Stomach (tissue), 8 donors: ENCODE measurements at regions not wholly inside any gene's neighbourhood (a gene's known extent, or its start where the extent isn't known, plus 50 kb on each side); places are given as distances from the start of the nearest gene placed in this dataset.
"Not testable (repeated sequence)": the region's sequence is repeated elsewhere in the genome, so short reads cannot be mapped to it uniquely, and the experiment has no call there.

Experiments
- DNase-seq, 2 donors: peaks; one replicate each; pipeline versions ENCODE4 v3.0.0 to v3.0.0-alpha.2; 2013 to 2019
- H3K27ac ChIP-seq, 5 donors: fragments of 200-600 bp in 4 of 5; sonication (generic) in 4 of 5; one replicate each; pipeline ENCODE4 v1.5.1; 2013 to 2019; ENCODE audit warnings: mild to moderate bottlenecking in 1 of 5, moderate library complexity in 1 of 5
- H3K27me3 ChIP-seq, 3 donors: fragments of 200-600 bp; sonication (generic); one replicate each; pipeline ENCODE4 v1.5.1; 2017 to 2019; ENCODE audit warnings: mixed run types in 1 of 3
- H3K36me3 ChIP-seq, 4 donors: fragments of 200-600 bp; sonication (generic); 1 replicate in 3 of 4; 2 replicates in 1 of 4; pipeline ENCODE4 v1.5.1; 2016 to 2019
- H3K4me1 ChIP-seq, 4 donors: fragments of 200-600 bp; sonication (generic); one replicate each; pipeline ENCODE4 v1.5.1; 2016 to 2019
- H3K4me3 ChIP-seq, 4 donors: fragments of 200-600 bp; sonication (generic) in 3 of 4; one replicate each; pipeline ENCODE4 v1.5.1; 2016 to 2019; ENCODE audit warnings: mild to moderate bottlenecking in 1 of 4
- H3K9me3 ChIP-seq, 4 donors: fragments of 200-600 bp; sonication (generic); one replicate each; pipeline ENCODE4 v1.5.1; 2016 to 2019
- EP300 ChIP-seq: sonication (generic); formaldehyde crosslinking; IDR thresholded peaks from one replicate; pipeline ENCODE4 v1.6.1; 2017; ENCODE audit warnings: antibody characterized with exemption
- POLR2A ChIP-seq, 4 donors: fragments of 450-650 bp; IDR thresholded peaks; one replicate each; pipeline ENCODE4 v1.6.1; 2016; ENCODE audit warnings: antibody characterized with exemption in 4 of 4, control low read depth in 2 of 4, mild to moderate bottlenecking in 1 of 4, moderate library complexity in 1 of 4
- POLR2AphosphoS5 ChIP-seq, 3 donors: sonication (generic); formaldehyde crosslinking; IDR thresholded peaks; one replicate each; pipeline ENCODE4 v1.6.1; 2016; ENCODE audit warnings: antibody characterized with exemption in 3 of 3
- WGBS, 5 donors: extraction: QIAGEN DNeasy Blood & Tissue Kit in 3 of 5; methylation state at CpG; one replicate each; pipeline versions ENCODE4 v1.1.5 to v1.1.7; 2013 to 2018; 5-methylcytosine and 5-hydroxymethylcytosine counted together
- intact Hi-C: fragments of 100-400 bp; cut with DNase I; formaldehyde crosslinking; loops from one replicate; pipeline ENCODE4 v1.15.1; 2023; ENCODE audit warnings: low total_unique reads
- TF ChIP-seq, protein P1 (sequence below), 7 experiments: fragments of 450-650 bp in 4 of 7; fragments of 200-600 bp in 3 of 7; sonication (generic) in 3 of 7; IDR thresholded peaks; one replicate each; pipeline ENCODE4 v1.5.1; 2016 to 2019; ENCODE audit warnings: antibody characterized with exemption in 7 of 7, control low read depth in 2 of 7, mild to moderate bottlenecking in 1 of 7
- donor health status: healthy with polysubstance abuse.
- donor health status: Bipolar disorder and iron deficiency.
- donor health status: healthy.

- WGBS, 5 donors = 23 to 35% (median 30%) methylated on average over 6 of the region's 6 CpGs
- DNase-seq, H3K27me3 ChIP-seq, H3K27ac ChIP-seq, intact Hi-C loops, H3K36me3 ChIP-seq, H3K4me1 ChIP-seq, H3K4me3 ChIP-seq: not testable (repeated sequence)
- H3K9me3 ChIP-seq = peaks cover 0 to 26% (median 15%) of the 10 kb centered on the region in 4 donors
These were observed 295.8 kb downstream of the PTGER3 start for GRCh38 chr1:70751676-70752287.

DNA sequence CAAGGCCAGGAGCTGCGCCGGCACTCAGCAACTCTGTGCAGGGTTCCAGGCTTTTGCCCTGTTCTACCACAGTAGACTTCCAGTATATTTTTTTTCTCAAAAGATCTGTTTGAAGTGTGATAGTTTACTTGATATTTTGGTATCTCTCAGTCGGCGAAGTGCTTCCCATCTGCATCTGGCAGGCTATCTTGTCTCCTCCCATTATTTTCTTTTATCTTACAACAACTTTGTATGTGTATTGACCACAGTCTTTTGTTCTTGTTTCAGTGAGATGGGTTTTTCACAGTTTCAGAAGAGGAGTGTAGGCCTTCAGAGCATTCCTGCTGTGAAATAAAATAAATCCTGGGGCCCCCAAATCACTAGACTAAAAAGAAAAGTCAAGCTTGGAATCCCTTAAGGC, 292.9 kb downstream of the PTGER3 start:
- WGBS, 5 donors = 80 to 88% (median 86%) methylated on average over 4 of the region's 4 CpGs
- intact Hi-C loops = no loop called here
- no peak overlapping the region for H3K27ac ChIP-seq

GRCh38 chr1:70760154-70760553, 287.5 kb downstream of the PTGER3 start:
- no peak for TF ChIP-seq EP300
- TF ChIP-seq, protein P1, sequence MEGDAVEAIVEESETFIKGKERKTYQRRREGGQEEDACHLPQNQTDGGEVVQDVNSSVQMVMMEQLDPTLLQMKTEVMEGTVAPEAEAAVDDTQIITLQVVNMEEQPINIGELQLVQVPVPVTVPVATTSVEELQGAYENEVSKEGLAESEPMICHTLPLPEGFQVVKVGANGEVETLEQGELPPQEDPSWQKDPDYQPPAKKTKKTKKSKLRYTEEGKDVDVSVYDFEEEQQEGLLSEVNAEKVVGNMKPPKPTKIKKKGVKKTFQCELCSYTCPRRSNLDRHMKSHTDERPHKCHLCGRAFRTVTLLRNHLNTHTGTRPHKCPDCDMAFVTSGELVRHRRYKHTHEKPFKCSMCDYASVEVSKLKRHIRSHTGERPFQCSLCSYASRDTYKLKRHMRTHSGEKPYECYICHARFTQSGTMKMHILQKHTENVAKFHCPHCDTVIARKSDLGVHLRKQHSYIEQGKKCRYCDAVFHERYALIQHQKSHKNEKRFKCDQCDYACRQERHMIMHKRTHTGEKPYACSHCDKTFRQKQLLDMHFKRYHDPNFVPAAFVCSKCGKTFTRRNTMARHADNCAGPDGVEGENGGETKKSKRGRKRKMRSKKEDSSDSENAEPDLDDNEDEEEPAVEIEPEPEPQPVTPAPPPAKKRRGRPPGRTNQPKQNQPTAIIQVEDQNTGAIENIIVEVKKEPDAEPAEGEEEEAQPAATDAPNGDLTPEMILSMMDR (IDR thresholded peaks at IDR 0.05) = no peak
- TF ChIP-seq POLR2A (IDR thresholded peaks at IDR 0.05) = no peak
- no peak for TF ChIP-seq POLR2AphosphoS5 (IDR thresholded peaks at IDR 0.05)
- intact Hi-C loops = no loop called here
- no peaks in the 10 kb centered on the region for H3K36me3 ChIP-seq
- H3K4me3 ChIP-seq = no peak overlapping the region
- no peak for DNase-seq
- H3K27me3 ChIP-seq = no peaks in the 10 kb centered on the region
- 61 to 72% (median 64%) methylated on average over 2 of the region's 2 CpGs for WGBS, 5 donors
- H3K27ac ChIP-seq = no peak overlapping the region
- no peaks in the 10 kb centered on the region for H3K9me3 ChIP-seq
- H3K4me1 ChIP-seq = no peaks in the 10 kb centered on the region

More for the DNA sequence above, 292.9 kb downstream of the PTGER3 start:
- Histone ChIP-seq H3K4me1 (peaks cover 0 to 9% (median 3%) of the 10 kb centered on the region in 4 donors), H3K27me3 (no peaks in the 10 kb centered on the region), H3K36me3 (no peaks in the 10 kb centered on the region), H3K4me3 (no peak overlapping the region), H3K9me3 (peaks cover 0 to 11% (median 6%) of the 10 kb centered on the region in 4 donors)
- DNase-seq = no peak
- TF ChIP-seq, protein P1 (IDR thresholded peaks at IDR 0.05) = no peak
- TF ChIP-seq POLR2AphosphoS5 (IDR thresholded peaks at IDR 0.05) (no peak), POLR2A (IDR thresholded peaks at IDR 0.05) (no peak), EP300 (no peak)

DNA sequence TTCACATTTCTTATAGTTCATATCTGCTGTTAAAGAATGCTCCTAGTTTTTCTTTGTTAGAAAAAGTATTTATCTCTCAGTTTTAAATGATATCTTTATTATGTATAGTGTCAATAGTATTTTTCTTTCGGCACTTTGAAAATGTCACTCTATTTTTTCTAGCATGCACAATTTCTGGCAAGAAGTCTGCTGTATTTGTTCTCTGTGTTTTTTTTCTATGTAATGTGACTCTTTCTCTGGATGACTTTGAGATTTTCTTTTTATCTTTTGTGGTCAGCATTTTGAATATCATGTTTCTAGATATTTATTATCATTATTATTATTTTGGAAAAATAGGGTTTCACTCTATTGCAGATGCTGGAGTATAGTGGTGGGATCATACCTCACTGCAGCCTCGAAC, 285.2 kb downstream of the PTGER3 start:
- Histone ChIP-seq H3K27ac (no peak overlapping the region), H3K4me3 (no peak overlapping the region), H3K9me3 (no peaks in the 10 kb centered on the region), H3K4me1 (no peaks in the 10 kb centered on the region), H3K27me3 (no peaks in the 10 kb centered on the region), H3K36me3 (no peaks in the 10 kb centered on the region)
- TF ChIP-seq, protein P1 (IDR thresholded peaks at IDR 0.05) = no peak
- TF ChIP-seq EP300 (no peak), POLR2AphosphoS5 (IDR thresholded peaks at IDR 0.05) (no peak), POLR2A (IDR thresholded peaks at IDR 0.05) (no peak)
- intact Hi-C loops = no loop called here
- WGBS, 5 donors = 69 to 81% (median 78%) methylated on average over 2 of the region's 2 CpGs
- no peak for DNase-seq

DNA sequence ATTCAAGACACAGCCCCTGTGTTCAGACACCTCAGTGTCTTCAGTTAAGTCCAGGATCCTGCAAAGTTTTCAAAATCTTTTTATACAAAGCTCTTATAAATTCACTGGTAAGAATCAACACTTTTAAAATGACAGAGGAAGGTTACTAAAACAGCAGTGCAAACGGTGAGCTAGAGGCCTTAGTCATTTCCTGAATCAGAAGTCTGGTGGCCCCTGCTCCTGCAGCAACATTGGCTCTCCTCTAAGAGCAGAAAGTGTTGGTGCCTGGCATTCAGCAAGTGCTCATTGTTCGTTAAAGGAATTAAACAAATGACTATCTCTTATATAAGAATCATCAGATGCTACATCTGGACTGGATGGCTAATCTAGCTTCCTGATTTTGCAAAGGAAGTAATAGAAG, 282.9 kb downstream of the PTGER3 start:
- no peak for DNase-seq
- Histone ChIP-seq H3K4me3 (no peak overlapping the region), H3K27ac (no peak overlapping the region), H3K9me3 (no peaks in the 10 kb centered on the region), H3K4me1 (no peaks in the 10 kb centered on the region), H3K27me3 (no peaks in the 10 kb centered on the region), H3K36me3 (no peaks in the 10 kb centered on the region)
- intact Hi-C loops = no loop called here
- 35 to 49% (median 45%) methylated on average over 2 of the region's 2 CpGs for WGBS, 5 donors
- TF ChIP-seq POLR2A (IDR thresholded peaks at IDR 0.05) = no peak
- TF ChIP-seq, protein P1 (IDR thresholded peaks at IDR 0.05) = no peak
- no peak for TF ChIP-seq EP300
- no peak for TF ChIP-seq POLR2AphosphoS5 (IDR thresholded peaks at IDR 0.05)
